GM13977 (cell line): ENCODE measurements at regions not wholly inside any gene's neighbourhood (a gene's known extent, or its start where the extent isn't known, plus 50 kb on each side); places are given as distances from the start of the nearest gene placed in this dataset.

Source experiments
- DNase-seq: peaks from one replicate; pipeline ENCODE4 v3.0.0; 2012; ENCODE audit warnings: low spot score
- in situ Hi-C: fragments of 300-500 bp; cut with MboI; formaldehyde crosslinking; loops from one replicate; pipeline ENCODE4 v1.12.0; 2022; ENCODE audit warnings: low sequenced_read_pairs, low pct_unique_long_range_greater_than_20kb, mixed read lengths, inconsistent platforms; ENCODE audit not compliant: unreplicated experiment
- TF ChIP-seq, protein P1 (sequence below): IDR thresholded peaks from 2 replicates; pipeline ENCODE4 v1.5.1; 2012; ENCODE audit warnings: mild to moderate bottlenecking, control low read depth; ENCODE audit not compliant: insufficient read depth; ENCODE audit errors: extremely low read depth, missing control alignments

- in situ Hi-C loops, result no loop called here
- DNase-seq, result no peak
- TF ChIP-seq, protein P1, sequence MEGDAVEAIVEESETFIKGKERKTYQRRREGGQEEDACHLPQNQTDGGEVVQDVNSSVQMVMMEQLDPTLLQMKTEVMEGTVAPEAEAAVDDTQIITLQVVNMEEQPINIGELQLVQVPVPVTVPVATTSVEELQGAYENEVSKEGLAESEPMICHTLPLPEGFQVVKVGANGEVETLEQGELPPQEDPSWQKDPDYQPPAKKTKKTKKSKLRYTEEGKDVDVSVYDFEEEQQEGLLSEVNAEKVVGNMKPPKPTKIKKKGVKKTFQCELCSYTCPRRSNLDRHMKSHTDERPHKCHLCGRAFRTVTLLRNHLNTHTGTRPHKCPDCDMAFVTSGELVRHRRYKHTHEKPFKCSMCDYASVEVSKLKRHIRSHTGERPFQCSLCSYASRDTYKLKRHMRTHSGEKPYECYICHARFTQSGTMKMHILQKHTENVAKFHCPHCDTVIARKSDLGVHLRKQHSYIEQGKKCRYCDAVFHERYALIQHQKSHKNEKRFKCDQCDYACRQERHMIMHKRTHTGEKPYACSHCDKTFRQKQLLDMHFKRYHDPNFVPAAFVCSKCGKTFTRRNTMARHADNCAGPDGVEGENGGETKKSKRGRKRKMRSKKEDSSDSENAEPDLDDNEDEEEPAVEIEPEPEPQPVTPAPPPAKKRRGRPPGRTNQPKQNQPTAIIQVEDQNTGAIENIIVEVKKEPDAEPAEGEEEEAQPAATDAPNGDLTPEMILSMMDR, result no peak
Measured at GRCh38 chr17:53649201-53649600, 173.5 kb upstream of the KIF2B start.

- TF ChIP-seq, protein P1, result no peak
- in situ Hi-C loops, result no loop called here
Measured at GRCh38 chr17:53646835-53647234, 175.9 kb upstream of the KIF2B start.

GRCh38 chr17:53640808-53641207 is 181.9 kb upstream of the KIF2B start:
- TF ChIP-seq, protein P1, result no peak
- in situ Hi-C loops, result no loop called here
- DNase-seq, result no peak

More at GRCh38 chr17:53646835-53647234, 175.9 kb upstream of the KIF2B start:
- no peak for DNase-seq

GRCh38 chr17:53635444-53635843 is 187.3 kb upstream of the KIF2B start:
- TF ChIP-seq, protein P1, result no peak

GRCh38 chr17:53633856-53634255 is 188.9 kb upstream of the KIF2B start:
- TF ChIP-seq, protein P1, result no peak
- DNase-seq, result no peak
- in situ Hi-C loops, result no loop called here

More at GRCh38 chr17:53635444-53635843, 187.3 kb upstream of the KIF2B start:
- no peak for DNase-seq
- in situ Hi-C loops, result no loop called here

DNA sequence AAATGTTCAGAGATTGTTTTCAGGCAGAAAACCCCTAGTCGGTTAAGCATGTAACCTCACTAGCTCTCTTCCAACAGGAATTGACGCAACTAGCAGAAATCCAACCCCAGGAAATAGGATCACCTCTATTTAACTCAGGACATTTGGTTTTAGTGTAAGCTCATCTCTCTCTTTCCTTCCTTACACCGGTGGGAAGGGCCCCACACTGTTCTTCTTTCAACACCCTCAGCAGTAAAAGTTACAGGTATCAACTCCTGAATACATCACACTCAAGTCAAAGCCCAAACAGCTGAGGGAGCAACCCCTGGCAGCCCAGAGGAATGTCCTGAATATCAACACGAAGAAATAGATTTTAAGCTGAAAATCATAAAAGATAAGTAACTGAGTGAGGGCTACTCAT is 191.2 kb upstream of the KIF2B start:
- TF ChIP-seq, protein P1, result no peak
- in situ Hi-C loops, result no loop called here
- no peak for DNase-seq

DNA sequence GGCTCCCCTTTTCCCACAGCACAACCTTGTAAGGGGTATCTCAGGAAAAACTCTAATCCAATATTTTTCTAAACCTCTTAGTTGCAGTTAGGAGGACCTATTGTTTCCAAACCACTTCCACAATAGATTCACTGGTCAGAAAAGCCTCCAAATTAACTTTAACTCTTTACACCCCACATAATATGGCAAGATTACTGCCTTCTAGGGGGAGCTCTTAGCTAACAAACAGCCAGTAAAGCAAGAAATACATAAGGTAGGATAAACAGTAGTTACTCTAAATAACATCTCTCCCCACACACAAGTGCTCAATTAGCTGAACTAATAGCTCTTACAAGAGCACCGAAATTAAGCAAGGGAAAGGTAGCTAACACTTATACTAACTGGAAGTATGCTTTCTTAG is 192.1 kb upstream of the KIF2B start:
- TF ChIP-seq, protein P1, result no peak
- in situ Hi-C loops, result no loop called here
- DNase-seq, result no peak
